Mesenchymal stem cell (in vitro differentiated cells and primary cell): ENCODE measurements at regions not wholly inside any gene's neighbourhood (a gene's known extent, or its start where the extent isn't known, plus 50 kb on each side); places are given as distances from the start of the nearest gene placed in this dataset.

Experiments used
- DNase-seq: peaks from one replicate; pipeline ENCODE4 v3.0.0-alpha.2; 2013
- H2AFZ ChIP-seq: one replicate; pipeline ENCODE4 v1.6.1; 2013; ENCODE audit warnings: low read depth, mild to moderate bottlenecking, control low read depth, inconsistent platforms, low read length, moderate library complexity
- H2AK5ac ChIP-seq: 2 replicates; pipeline ENCODE4 v1.6.1; 2013; ENCODE audit warnings: low read length, moderate library complexity, mild to moderate bottlenecking, inconsistent platforms; ENCODE audit not compliant: severe bottlenecking
- H2BK120ac ChIP-seq: one replicate; pipeline ENCODE4 v1.6.1; 2013; ENCODE audit warnings: low read depth, mild to moderate bottlenecking, inconsistent platforms, low read length, moderate library complexity
- H2BK12ac ChIP-seq, 2 experiments: one replicate each; pipeline ENCODE4 v1.6.1; 2013; ENCODE audit warnings: inconsistent platforms in 2 of 2, low read length in 2 of 2, mild to moderate bottlenecking in 2 of 2, moderate library complexity in 2 of 2, control low read depth in 1 of 2
- H2BK15ac ChIP-seq: one replicate; pipeline ENCODE4 v1.6.1; 2013; ENCODE audit warnings: mild to moderate bottlenecking, low read depth, inconsistent platforms; ENCODE audit not compliant: poor library complexity, severe bottlenecking
- H2BK5ac ChIP-seq: 2 replicates; pipeline ENCODE4 v1.6.1; 2013; ENCODE audit warnings: low read depth, mild to moderate bottlenecking, low read length, control low read depth, inconsistent platforms; ENCODE audit not compliant: poor library complexity, severe bottlenecking
- H3K14ac ChIP-seq, 2 experiments: one replicate each; pipeline ENCODE4 v1.6.1; 2013; ENCODE audit warnings: inconsistent platforms in 2 of 2, low read length in 2 of 2, control low read depth in 1 of 2, mild to moderate bottlenecking in 1 of 2, moderate library complexity in 1 of 2
- H3K18ac ChIP-seq, 2 experiments: one replicate each; pipeline ENCODE4 v1.6.1; 2013; ENCODE audit warnings: inconsistent platforms in 2 of 2, low read length in 2 of 2, control low read depth in 1 of 2, low read depth in 1 of 2, mild to moderate bottlenecking in 1 of 2
- H3K23ac ChIP-seq, 2 experiments: one replicate each; pipeline ENCODE4 v1.6.1; 2013; ENCODE audit warnings: inconsistent platforms in 2 of 2, low read length in 2 of 2, mild to moderate bottlenecking in 2 of 2, moderate library complexity in 2 of 2, control low read depth in 1 of 2
- H3K27ac ChIP-seq: 2 replicates; pipeline ENCODE4 v1.5.1; 2013; ENCODE audit warnings: mild to moderate bottlenecking, moderate library complexity, low read length, control low read depth, inconsistent platforms; ENCODE audit not compliant: poor library complexity, severe bottlenecking
- H3K27me3 ChIP-seq, 2 experiments: 2 replicates each; pipeline versions ENCODE4 v1.6.1 to v1.7.0; 2013; ENCODE audit warnings: low read length in 2 of 2, mild to moderate bottlenecking in 2 of 2, moderate library complexity in 2 of 2, control low read depth in 1 of 2, inconsistent platforms in 1 of 2; ENCODE audit not compliant: control insufficient read depth in 1 of 2, insufficient read depth in 1 of 2
- H3K36me3 ChIP-seq, 2 experiments: 2 replicates each; pipeline versions ENCODE4 v1.6.1 to v1.7.0; 2013; ENCODE audit warnings: low read length in 2 of 2, control low read depth in 1 of 2, inconsistent platforms in 1 of 2, low read depth in 1 of 2, mild to moderate bottlenecking in 1 of 2; ENCODE audit not compliant: insufficient read depth in 2 of 2, control insufficient read depth in 1 of 2
- H3K4ac ChIP-seq, 2 experiments: one replicate each; pipeline ENCODE4 v1.6.1; 2013; ENCODE audit warnings: inconsistent platforms in 2 of 2, low read length in 2 of 2, mild to moderate bottlenecking in 2 of 2, moderate library complexity in 2 of 2, control low read depth in 1 of 2, low read depth in 1 of 2
- H3K4me1 ChIP-seq: 2 replicates; pipeline ENCODE4 v1.6.1; 2013; ENCODE audit warnings: low read depth, low read length, control low read depth; ENCODE audit not compliant: control insufficient read depth, insufficient read depth
- H3K4me2 ChIP-seq: 2 replicates; pipeline ENCODE4 v1.6.1; 2013; ENCODE audit warnings: low read length, mild to moderate bottlenecking, inconsistent platforms; ENCODE audit not compliant: poor library complexity, severe bottlenecking
- H3K4me3 ChIP-seq, 2 experiments: 2 replicates each; pipeline versions ENCODE4 v1.5.1 to v1.7.0; 2013; ENCODE audit warnings: low read length in 2 of 2, mild to moderate bottlenecking in 2 of 2, control low read depth in 1 of 2, low read depth in 1 of 2; ENCODE audit not compliant: insufficient read depth in 1 of 2
- H3K79me1 ChIP-seq: replicated peaks from 2 replicates; pipeline ENCODE4 v1.6.1; 2013; ENCODE audit warnings: mild to moderate bottlenecking, control low read depth, low read length, inconsistent platforms; ENCODE audit not compliant: poor library complexity, severe bottlenecking
- H3K9ac ChIP-seq: 2 replicates; pipeline ENCODE4 v1.7.0; 2013; ENCODE audit warnings: mild to moderate bottlenecking, low read length, moderate library complexity
- H3K9me3 ChIP-seq: 2 replicates; pipeline ENCODE4 v1.7.0; 2013; ENCODE audit warnings: mild to moderate bottlenecking, low read length; ENCODE audit not compliant: control insufficient read depth
- H4K8ac ChIP-seq: one replicate; pipeline ENCODE4 v1.6.1; 2013; ENCODE audit warnings: inconsistent platforms, mild to moderate bottlenecking, low read length, moderate library complexity
- H4K91ac ChIP-seq: one replicate; pipeline ENCODE4 v1.6.1; 2013; ENCODE audit warnings: mild to moderate bottlenecking, low read length, inconsistent platforms
- WGBS: methylation state at CpG from one replicate; pipeline ENCODE4 v1.1.7; 2013; ENCODE audit warnings: mixed read lengths; 5-methylcytosine and 5-hydroxymethylcytosine counted together

- Histone ChIP-seq H3K36me3 (no peaks in the 10 kb centered on the region), H2BK15ac (no peak overlapping the region), H2AFZ (no peak overlapping the region), H2BK120ac (peak overlapping the region; percentile 73), H3K18ac (no peak overlapping the region), H2BK12ac (no peak overlapping the region), H2AK5ac (no peak overlapping the region), H3K27ac (no peak overlapping the region), H4K91ac (no peak overlapping the region), H3K23ac (no peak overlapping the region), H3K9ac (no peak overlapping the region), H3K27me3 (peaks cover 7 to 15% of the 10 kb centered on the region in 2 experiments), H3K9me3 (no peaks in the 10 kb centered on the region), H3K14ac (no peak overlapping the region), H4K8ac (no peak overlapping the region), H2BK5ac (no peak overlapping the region), H3K4me1 (peaks cover 1% of the 10 kb centered on the region), H3K4ac (no peak overlapping the region), H3K4me3 (no peak overlapping the region), H3K79me1 (no peaks in the 10 kb centered on the region), H3K4me2 (no peak overlapping the region)
- DNase-seq: no peak
- WGBS: 62% methylated on average over 10 of the region's 10 CpGs
Measured at GRCh38 chr11:15843309-15843872, 513.0 kb downstream of the SOX6 start.

- Histone ChIP-seq H2AK5ac (no peak overlapping the region), H3K9ac (no peak overlapping the region), H3K4me1 (peaks cover 1% of the 10 kb centered on the region), H2BK15ac (no peak overlapping the region), H3K27me3 (peaks cover 0 to 10% of the 10 kb centered on the region in 2 experiments), H4K91ac (no peak overlapping the region), H3K9me3 (no peaks in the 10 kb centered on the region), H3K23ac (no peak overlapping the region), H3K4me3 (no peak overlapping the region), H3K18ac (no peak overlapping the region), H3K79me1 (no peaks in the 10 kb centered on the region), H2BK120ac (no peak overlapping the region), H2BK12ac (no peak overlapping the region), H3K14ac (no peak overlapping the region), H3K27ac (no peak overlapping the region), H2AFZ (no peak overlapping the region), H3K4ac (no peak overlapping the region), H3K36me3 (no peaks in the 10 kb centered on the region), H2BK5ac (no peak overlapping the region), H4K8ac (no peak overlapping the region), H3K4me2 (no peak overlapping the region)
- no peak for DNase-seq
Measured at GRCh38 chr11:15845261-15845660, 511.1 kb downstream of the SOX6 start.

GRCh38 chr11:15848631-15849168, 507.6 kb downstream of the SOX6 start:
- Histone ChIP-seq H4K8ac (no peak overlapping the region), H2BK15ac (no peak overlapping the region), H3K9me3 (no peaks in the 10 kb centered on the region), H3K27me3 (peaks cover under 1 to 4% of the 10 kb centered on the region in 2 experiments), H2AFZ (no peak overlapping the region), H2AK5ac (no peak overlapping the region), H3K79me1 (no peaks in the 10 kb centered on the region), H3K27ac (no peak overlapping the region), H3K9ac (no peak overlapping the region), H3K18ac (no peak overlapping the region), H2BK120ac (no peak overlapping the region), H4K91ac (no peak overlapping the region), H3K4ac (no peak overlapping the region), H3K23ac (no peak overlapping the region), H2BK12ac (no peak overlapping the region), H3K36me3 (no peaks in the 10 kb centered on the region), H2BK5ac (no peak overlapping the region), H3K14ac (no peak overlapping the region), H3K4me3 (no peak overlapping the region), H3K4me2 (no peak overlapping the region), H3K4me1 (no peaks in the 10 kb centered on the region)
- no peak for DNase-seq
- WGBS: 84% methylated on average over 2 of the region's 2 CpGs

GRCh38 chr11:15849257-15849656, 507.1 kb downstream of the SOX6 start:
- H2BK120ac ChIP-seq: no peak overlapping the region
- peak overlapping the region; percentile 73 for H2AFZ ChIP-seq
- H3K27me3 ChIP-seq: peaks cover 4 to 10% of the 10 kb centered on the region in 2 experiments
- H2BK12ac ChIP-seq: no peak overlapping the region
- H3K36me3 ChIP-seq: no peaks in the 10 kb centered on the region
- H3K9me3 ChIP-seq: no peaks in the 10 kb centered on the region
- no peak for DNase-seq
- no peak overlapping the region for H2BK15ac ChIP-seq
- H2AK5ac ChIP-seq: no peak overlapping the region
- no peak overlapping the region for H3K27ac ChIP-seq
- no peak overlapping the region for H2BK5ac ChIP-seq
- no peaks in the 10 kb centered on the region for H3K4me1 ChIP-seq
- H3K14ac ChIP-seq: no peak overlapping the region
- H4K91ac ChIP-seq: no peak overlapping the region
- H3K79me1 ChIP-seq: no peaks in the 10 kb centered on the region
- H3K9ac ChIP-seq: no peak overlapping the region
- WGBS: 49% methylated on average over 4 of the region's 4 CpGs
- no peak overlapping the region for H4K8ac ChIP-seq
- H3K4me3 ChIP-seq: no peak overlapping the region
- H3K4me2 ChIP-seq: no peak overlapping the region
- no peak overlapping the region for H3K23ac ChIP-seq
- H3K4ac ChIP-seq: no peak overlapping the region
- H3K18ac ChIP-seq: peak overlapping the region in 1 of 2 experiments; percentile 32
